SU-DHL-6 (cell line): ENCODE measurements at regions not wholly inside any gene's neighbourhood (a gene's known extent, or its start where the extent isn't known, plus 50 kb on each side); places are given as distances from the start of the nearest gene placed in this dataset.

Experiments used
- H2AFZ ChIP-seq: fragments of 200-600 bp; sonication (generic); 2 replicates; pipeline ENCODE4 v1.6.1; 2014; ENCODE audit warnings: low read depth, mild to moderate bottlenecking, moderate library complexity, mixed read lengths, antibody characterized with exemption, low read length; ENCODE audit not compliant: severe bottlenecking
- H3F3A ChIP-seq: fragments of 200-600 bp; shearing (Covaris generic); 2 replicates; pipeline ENCODE4 v1.6.0; 2016; ENCODE audit warnings: antibody characterized with exemption, mild to moderate bottlenecking; ENCODE audit not compliant: insufficient read depth
- H3K27ac ChIP-seq: fragments of 200-600 bp; sonication (generic); 2 replicates; pipeline ENCODE4 v1.5.1; 2016; ENCODE audit warnings: low read depth, mild to moderate bottlenecking, low read length, moderate library complexity, mixed read lengths
- H3K27me3 ChIP-seq: fragments of 200-600 bp; sonication (generic), shearing (Covaris generic); 2 replicates; pipeline ENCODE4 v1.6.0; 2014; ENCODE audit warnings: mild to moderate bottlenecking, low read length
- H3K36me3 ChIP-seq: fragments of 200-600 bp; sonication (generic); 2 replicates; pipeline ENCODE4 v1.6.1; 2014; ENCODE audit warnings: mild to moderate bottlenecking, low read length, mixed read lengths
- H3K4me2 ChIP-seq: fragments of 300-600, 200-600 bp; shearing (Covaris generic), sonication (generic); 2 replicates; pipeline ENCODE4 v1.6.0; 2014; ENCODE audit warnings: low read length, low read depth, mild to moderate bottlenecking; ENCODE audit not compliant: poor library complexity, severe bottlenecking
- H3K4me3 ChIP-seq: fragments of 200-600 bp; sonication (generic); 2 replicates; pipeline ENCODE4 v1.5.1; 2014; ENCODE audit warnings: antibody characterized with exemption, low read length, mild to moderate bottlenecking, mixed read lengths; ENCODE audit not compliant: insufficient read depth, poor library complexity, severe bottlenecking
- H3K79me2 ChIP-seq: fragments of 200-600 bp; sonication (generic); 2 replicates; pipeline ENCODE4 v1.6.1; 2014; ENCODE audit warnings: mild to moderate bottlenecking, low read length, moderate library complexity; ENCODE audit not compliant: insufficient read depth
- H3K9ac ChIP-seq: fragments of 200-600 bp; sonication (generic); 2 replicates; pipeline ENCODE4 v1.7.0; 2014; ENCODE audit warnings: mild to moderate bottlenecking, low read length
- H3K9me2 ChIP-seq: fragments of 200-600 bp; sonication (generic); replicated peaks from 2 replicates; pipeline ENCODE4 v1.6.1; 2014; ENCODE audit warnings: low read length; ENCODE audit not compliant: insufficient read depth
- H3K9me3 ChIP-seq: fragments of 200-600 bp; sonication (generic); 2 replicates; pipeline ENCODE4 v1.6.1; 2014; ENCODE audit warnings: low read length, mixed read lengths; ENCODE audit not compliant: insufficient read depth
- H4K20me1 ChIP-seq: fragments of 200-600 bp; sonication (generic); 2 replicates; pipeline ENCODE4 v1.6.1; 2014; ENCODE audit warnings: low read depth, mild to moderate bottlenecking, antibody characterized with exemption, low read length, moderate library complexity, mixed read lengths
- CTCF ChIP-seq: fragments of 200-600 bp; sonication (generic); IDR thresholded peaks from one replicate; pipeline ENCODE4 v1.5.1; 2017; ENCODE audit warnings: antibody characterized with exemption, mild to moderate bottlenecking, low read length, moderate library complexity; ENCODE audit not compliant: insufficient read depth, poor library complexity, severe bottlenecking
- EZH2phosphoT487 ChIP-seq: fragments of 200-600 bp; sonication (generic), shearing (Covaris generic); conservative IDR thresholded peaks from 2 replicates; pipeline ENCODE4 v1.6.1; 2018; ENCODE audit warnings: mild to moderate bottlenecking, antibody characterized with exemption, low read length, moderate library complexity, mixed read lengths

GRCh38 chr14:81936348-81936747 is 402.7 kb upstream of the SEL1L start:
- no peak overlapping the region for H3K27ac ChIP-seq
- TF ChIP-seq CTCF (no peak), EZH2phosphoT487 (no peak)
- H3K9me2 ChIP-seq = no peaks in the 10 kb centered on the region
- no peak overlapping the region for H3K4me2 ChIP-seq
- H3K4me3 ChIP-seq = no peak overlapping the region
- no peaks in the 10 kb centered on the region for H3K79me2 ChIP-seq
- H3K27me3 ChIP-seq = no peaks in the 10 kb centered on the region
- H3K9me3 ChIP-seq = no peaks in the 10 kb centered on the region
- H3K9ac ChIP-seq = no peak overlapping the region
- no peaks in the 10 kb centered on the region for H4K20me1 ChIP-seq
- no peaks in the 10 kb centered on the region for H3F3A ChIP-seq
- H2AFZ ChIP-seq = no peak overlapping the region
- H3K36me3 ChIP-seq = no peaks in the 10 kb centered on the region

GRCh38 chr14:81936902-81937301 is 403.2 kb upstream of the SEL1L start:
- Histone ChIP-seq H3K79me2 (no peaks in the 10 kb centered on the region), H3K4me2 (no peak overlapping the region), H4K20me1 (no peaks in the 10 kb centered on the region), H3K36me3 (no peaks in the 10 kb centered on the region), H3K27me3 (no peaks in the 10 kb centered on the region), H3K9ac (no peak overlapping the region), H3K27ac (no peak overlapping the region), H3K4me3 (no peak overlapping the region), H3F3A (no peaks in the 10 kb centered on the region), H3K9me2 (no peaks in the 10 kb centered on the region), H3K9me3 (no peaks in the 10 kb centered on the region), H2AFZ (no peak overlapping the region)
- TF ChIP-seq CTCF = no peak

GRCh38 chr14:81938341-81938740 is 404.7 kb upstream of the SEL1L start:
- H3K36me3 ChIP-seq = no peaks in the 10 kb centered on the region
- no peaks in the 10 kb centered on the region for H3K27me3 ChIP-seq
- no peak overlapping the region for H3K27ac ChIP-seq
- no peaks in the 10 kb centered on the region for H4K20me1 ChIP-seq
- no peak overlapping the region for H2AFZ ChIP-seq
- no peaks in the 10 kb centered on the region for H3K79me2 ChIP-seq
- H3K9me2 ChIP-seq = no peaks in the 10 kb centered on the region
- H3K9ac ChIP-seq = no peak overlapping the region
- no peaks in the 10 kb centered on the region for H3F3A ChIP-seq
- no peak overlapping the region for H3K4me2 ChIP-seq
- no peaks in the 10 kb centered on the region for H3K9me3 ChIP-seq
- H3K4me3 ChIP-seq = no peak overlapping the region
- TF ChIP-seq CTCF = no peak

- Histone ChIP-seq H3F3A (no peaks in the 10 kb centered on the region), H4K20me1 (no peaks in the 10 kb centered on the region), H3K9ac (no peak overlapping the region), H3K27me3 (no peaks in the 10 kb centered on the region), H3K4me3 (no peak overlapping the region), H3K36me3 (no peaks in the 10 kb centered on the region), H3K27ac (no peak overlapping the region), H3K9me3 (no peaks in the 10 kb centered on the region), H2AFZ (no peak overlapping the region), H3K79me2 (no peaks in the 10 kb centered on the region), H3K9me2 (no peaks in the 10 kb centered on the region), H3K4me2 (no peak overlapping the region)
- TF ChIP-seq EZH2phosphoT487 (no peak), CTCF (no peak)
Measured at GRCh38 chr14:81940651-81941050, 407.0 kb upstream of the SEL1L start.
